OCI-LY1 (cell line): ENCODE measurements at regions not wholly inside any gene's neighbourhood (a gene's known extent, or its start where the extent isn't known, plus 50 kb on each side); places are given as distances from the start of the nearest gene placed in this dataset.

Experiments
- H2AFZ ChIP-seq: fragments of 200-600 bp; sonication (generic), shearing (Covaris generic); 2 replicates; pipeline ENCODE4 v1.6.0; 2014; ENCODE audit warnings: antibody characterized with exemption, mild to moderate bottlenecking, low read length
- H3F3A ChIP-seq: fragments of 200-600 bp; sonication (generic), shearing (Covaris generic); 2 replicates; pipeline ENCODE4 v1.6.0; 2014; ENCODE audit warnings: mild to moderate bottlenecking, antibody characterized with exemption, low read length, moderate library complexity; ENCODE audit not compliant: insufficient read depth
- H3K27ac ChIP-seq: fragments of 200-600 bp; sonication (generic); 2 replicates; pipeline ENCODE4 v1.5.1; 2014; ENCODE audit warnings: low read length, mixed run types, mild to moderate bottlenecking, low read depth; ENCODE audit not compliant: poor library complexity, severe bottlenecking
- H3K27me3 ChIP-seq: fragments of 200-600 bp; sonication (generic); 2 replicates; pipeline ENCODE4 v1.6.0; 2014; ENCODE audit warnings: antibody characterized with exemption, mild to moderate bottlenecking, low read length, moderate library complexity; ENCODE audit not compliant: insufficient read depth
- H3K36me3 ChIP-seq: fragments of 200-600 bp; sonication (generic); 2 replicates; pipeline ENCODE4 v1.6.1; 2014; ENCODE audit warnings: mild to moderate bottlenecking, antibody characterized with exemption, low read length, moderate library complexity, mixed read lengths; ENCODE audit not compliant: insufficient read depth
- H3K4me1 ChIP-seq: fragments of 200-600 bp; sonication (generic); 2 replicates; pipeline ENCODE4 v1.5.1; 2014; ENCODE audit warnings: mild to moderate bottlenecking, low read length, moderate library complexity; ENCODE audit not compliant: insufficient read depth, severe bottlenecking
- H3K4me2 ChIP-seq: fragments of 200-600 bp; sonication (generic), shearing (Covaris generic); 2 replicates; pipeline ENCODE4 v1.6.1; 2014; ENCODE audit warnings: low read length
- H3K4me3 ChIP-seq: fragments of 200-600 bp; sonication (generic); 2 replicates; pipeline ENCODE4 v1.5.1; 2014; ENCODE audit warnings: low read length, low read depth, mild to moderate bottlenecking, mixed read lengths; ENCODE audit not compliant: poor library complexity, severe bottlenecking
- H3K79me2 ChIP-seq: fragments of 200-600 bp; shearing (Covaris generic); 2 replicates; pipeline ENCODE4 v1.6.1; 2016; ENCODE audit warnings: mixed run types, low read length, mixed read lengths; ENCODE audit not compliant: insufficient read depth
- H3K9ac ChIP-seq: fragments of 200-600 bp; sonication (generic), shearing (Covaris generic); 2 replicates; pipeline ENCODE4 v1.6.1; 2014; ENCODE audit warnings: mild to moderate bottlenecking, low read length, mixed read lengths
- H3K9me2 ChIP-seq: fragments of 200-600 bp; sonication (generic), shearing (Covaris generic); 2 replicates; pipeline ENCODE4 v1.6.1; 2014; ENCODE audit warnings: low read depth, mild to moderate bottlenecking, low read length, mixed read lengths
- H3K9me3 ChIP-seq: fragments of 200-600 bp; shearing (Covaris generic); 2 replicates; pipeline ENCODE4 v1.6.1; 2014; ENCODE audit warnings: low read length, mixed read lengths
- H4K20me1 ChIP-seq: fragments of 200-600 bp; sonication (generic), shearing (Covaris generic); 2 replicates; pipeline ENCODE4 v1.6.0; 2016; ENCODE audit warnings: mild to moderate bottlenecking, low read length; ENCODE audit not compliant: insufficient read depth
- CTCF ChIP-seq: fragments of 200-600 bp; sonication (generic), shearing (Covaris generic); IDR thresholded peaks from 2 replicates; pipeline ENCODE4 v1.5.1; 2017; ENCODE audit warnings: mild to moderate bottlenecking, antibody characterized with exemption, low read length, moderate library complexity, mixed read lengths
- EZH2 ChIP-seq: fragments of 200-600 bp; sonication (generic), shearing (Covaris generic); IDR thresholded peaks from 2 replicates; pipeline ENCODE4 v1.8.0; 2017; ENCODE audit warnings: borderline replicate concordance, mixed run types, mild to moderate bottlenecking, antibody characterized with exemption, low read length, moderate library complexity, mixed read lengths

GRCh38 chr4:144399927-144400326, 246.0 kb upstream of the HHIP start:
- no peaks in the 10 kb centered on the region for H3K9me3 ChIP-seq
- H3K36me3 ChIP-seq, result no peaks in the 10 kb centered on the region
- H3K27me3 ChIP-seq, result no peaks in the 10 kb centered on the region
- no peaks in the 10 kb centered on the region for H3K79me2 ChIP-seq
- TF ChIP-seq CTCF (no peak), EZH2 (no peak)
- H2AFZ ChIP-seq, result no peak overlapping the region
- no peaks in the 10 kb centered on the region for H3K9me2 ChIP-seq
- no peaks in the 10 kb centered on the region for H4K20me1 ChIP-seq
- H3K4me2 ChIP-seq, result no peak overlapping the region
- H3F3A ChIP-seq, result no peaks in the 10 kb centered on the region
- H3K4me3 ChIP-seq, result no peak overlapping the region
- H3K9ac ChIP-seq, result no peak overlapping the region
- no peak overlapping the region for H3K27ac ChIP-seq
- H3K4me1 ChIP-seq, result no peaks in the 10 kb centered on the region

- Histone ChIP-seq H3K9ac (no peak overlapping the region), H3K4me3 (no peak overlapping the region), H3K27ac (no peak overlapping the region), H3K4me2 (no peak overlapping the region), H4K20me1 (no peaks in the 10 kb centered on the region), H3F3A (no peaks in the 10 kb centered on the region), H3K36me3 (no peaks in the 10 kb centered on the region), H3K27me3 (no peaks in the 10 kb centered on the region), H3K79me2 (no peaks in the 10 kb centered on the region), H3K9me2 (no peaks in the 10 kb centered on the region), H3K4me1 (no peaks in the 10 kb centered on the region), H2AFZ (no peak overlapping the region), H3K9me3 (no peaks in the 10 kb centered on the region)
- TF ChIP-seq CTCF (no peak), EZH2 (no peak)
Measured at GRCh38 chr4:144402176-144402575, 243.8 kb upstream of the HHIP start.

- no peaks in the 10 kb centered on the region for H4K20me1 ChIP-seq
- H3K27me3 ChIP-seq, result no peaks in the 10 kb centered on the region
Measured at GRCh38 chr4:144402999-144403398, 243.0 kb upstream of the HHIP start.

More at GRCh38 chr4:144402999-144403398, 243.0 kb upstream of the HHIP start:
- TF ChIP-seq CTCF (no peak), EZH2 (no peak)
- Histone ChIP-seq H3K4me2 (no peak overlapping the region), H2AFZ (no peak overlapping the region), H3K9me2 (no peaks in the 10 kb centered on the region), H3K4me1 (no peaks in the 10 kb centered on the region), H3K9ac (no peak overlapping the region), H3K79me2 (no peaks in the 10 kb centered on the region), H3K36me3 (no peaks in the 10 kb centered on the region), H3K27ac (no peak overlapping the region), H3K9me3 (no peaks in the 10 kb centered on the region), H3K4me3 (no peak overlapping the region), H3F3A (no peaks in the 10 kb centered on the region)
